HG03095 (cell line): ENCODE measurements at regions not wholly inside any gene's neighbourhood (a gene's known extent, or its start where the extent isn't known, plus 50 kb on each side); places are given as distances from the start of the nearest gene placed in this dataset.
"Not testable (repeated sequence)": the region's sequence is repeated elsewhere in the genome, so short reads cannot be mapped to it uniquely, and the experiment has no call there.

ENCODE experiments used
- ATAC-seq: cut with Tn5 transposase; IDR thresholded peaks from one replicate; pipeline ENCODE4 v1.9.1; 2021; ENCODE audit warnings: moderate library complexity; ENCODE audit not compliant: unreplicated experiment

- no peak for ATAC-seq
These were observed 613.5 kb upstream of the TBX3 start for GRCh38 chr12:115297445-115297844.

GRCh38 chr12:115296613-115297198 lies 612.7 kb upstream of the TBX3 start:
- no peak for ATAC-seq

GRCh38 chr12:115295886-115296285 lies 611.9 kb upstream of the TBX3 start:
- ATAC-seq: no peak

GRCh38 chr12:115294453-115295133 lies 610.6 kb upstream of the TBX3 start:
- ATAC-seq: no peak

GRCh38 chr12:115285429-115285828 lies 601.5 kb upstream of the TBX3 start:
- ATAC-seq: not testable (repeated sequence)

GRCh38 chr12:115273456-115273855 lies 589.5 kb upstream of the TBX3 start:
- no peak for ATAC-seq

GRCh38 chr12:115268451-115268850 lies 584.5 kb upstream of the TBX3 start:
- ATAC-seq: no peak

- ATAC-seq: no peak
These were observed 583.9 kb upstream of the TBX3 start for GRCh38 chr12:115267891-115268290.

- ATAC-seq: no peak
These were observed 583.5 kb upstream of the TBX3 start for GRCh38 chr12:115267464-115267863.

- no peak for ATAC-seq
These were observed 580.6 kb upstream of the TBX3 start for GRCh38 chr12:115264605-115265004.

GRCh38 chr12:115261691-115262398 lies 577.9 kb upstream of the TBX3 start:
- ATAC-seq: no peak

GRCh38 chr12:115260762-115261675 lies 577.0 kb upstream of the TBX3 start:
- no peak for ATAC-seq

- ATAC-seq: no peak
These were observed 576.2 kb upstream of the TBX3 start for GRCh38 chr12:115259968-115260747.

- no peak for ATAC-seq
These were observed 573.8 kb upstream of the TBX3 start for GRCh38 chr12:115257791-115258190.

GRCh38 chr12:115255962-115256361 lies 572.0 kb upstream of the TBX3 start:
- ATAC-seq: no peak

- no peak for ATAC-seq
These were observed 571.3 kb upstream of the TBX3 start for GRCh38 chr12:115255257-115255656.

GRCh38 chr12:115253049-115253448 lies 569.1 kb upstream of the TBX3 start:
- no peak for ATAC-seq

- no peak for ATAC-seq
These were observed 567.8 kb upstream of the TBX3 start for GRCh38 chr12:115251727-115252126.

GRCh38 chr12:115249671-115250278 lies 565.8 kb upstream of the TBX3 start:
- ATAC-seq: no peak

- ATAC-seq: no peak
These were observed 561.0 kb upstream of the TBX3 start for GRCh38 chr12:115245020-115245419.
